NCI-H146 treated with DMSO at 0.1 percent for 48 hours (cell line): ENCODE measurements at regions not wholly inside any gene's neighbourhood (a gene's known extent, or its start where the extent isn't known, plus 50 kb on each side); places are given as distances from the start of the nearest gene placed in this dataset.

ENCODE experiments used
- DNase-seq: peaks from one replicate; lab custom pipeline; 2025; ENCODE audit not compliant: unreplicated experiment; lab: John Stamatoyannopoulos, UW

DNA sequence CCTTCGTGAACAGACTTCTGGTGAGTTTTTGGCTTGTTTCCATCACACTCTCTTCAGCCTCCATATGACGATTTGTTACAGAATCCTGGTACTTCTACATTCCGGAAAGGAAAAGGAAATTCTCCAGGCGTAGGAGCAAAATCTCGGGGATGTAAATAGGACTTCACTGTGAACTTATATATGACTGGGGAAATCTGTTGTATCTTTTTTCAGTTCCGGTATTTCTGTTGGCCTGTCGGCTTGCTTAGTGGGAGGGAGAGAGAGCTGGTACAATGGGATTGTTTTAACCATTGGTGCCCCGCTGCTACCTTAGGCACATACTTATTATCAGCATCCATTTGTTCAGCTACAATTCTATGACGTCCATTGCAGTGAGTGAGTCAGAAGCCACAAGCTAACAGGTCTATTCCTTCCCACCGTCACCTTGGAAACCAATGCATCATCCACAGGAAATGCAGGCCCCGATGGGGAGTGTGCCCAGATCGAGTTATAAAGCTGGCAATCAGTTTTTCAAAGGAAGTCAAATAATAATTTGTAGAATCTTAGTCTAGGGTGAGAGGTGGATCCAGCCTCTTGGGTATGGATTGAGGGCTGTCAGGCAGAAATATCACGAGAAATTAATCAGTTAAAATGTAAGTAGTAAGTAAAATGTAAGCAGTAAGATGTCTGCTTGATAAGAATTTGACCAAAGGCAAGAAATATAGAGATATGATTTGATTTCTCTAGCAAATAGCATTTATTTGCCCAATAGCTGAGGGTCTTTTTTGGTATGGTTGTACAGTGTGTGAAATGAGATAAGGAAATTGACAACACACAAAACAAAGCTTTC is 92.0 kb upstream of the MKLN1 start:
- peak; percentile 83 for DNase-seq

DNA sequence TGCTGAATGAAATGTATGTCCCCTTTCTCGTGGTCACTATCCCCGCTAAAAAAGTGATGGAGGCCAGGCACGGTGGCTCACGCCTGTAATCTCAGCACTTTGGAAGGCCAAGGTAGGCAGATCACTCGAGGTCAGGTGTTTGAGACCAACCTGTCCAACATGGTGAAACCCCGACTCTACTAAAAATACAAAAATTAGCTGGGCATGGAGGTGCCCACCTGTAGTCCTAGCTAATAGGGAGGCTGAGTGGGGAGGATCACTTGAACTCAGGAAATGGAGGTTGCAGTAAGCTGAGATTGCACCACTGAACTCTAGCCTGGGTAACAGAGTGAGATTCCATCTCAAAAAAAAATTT is 91.4 kb upstream of the MKLN1 start:
- DNase-seq = no peak

DNA sequence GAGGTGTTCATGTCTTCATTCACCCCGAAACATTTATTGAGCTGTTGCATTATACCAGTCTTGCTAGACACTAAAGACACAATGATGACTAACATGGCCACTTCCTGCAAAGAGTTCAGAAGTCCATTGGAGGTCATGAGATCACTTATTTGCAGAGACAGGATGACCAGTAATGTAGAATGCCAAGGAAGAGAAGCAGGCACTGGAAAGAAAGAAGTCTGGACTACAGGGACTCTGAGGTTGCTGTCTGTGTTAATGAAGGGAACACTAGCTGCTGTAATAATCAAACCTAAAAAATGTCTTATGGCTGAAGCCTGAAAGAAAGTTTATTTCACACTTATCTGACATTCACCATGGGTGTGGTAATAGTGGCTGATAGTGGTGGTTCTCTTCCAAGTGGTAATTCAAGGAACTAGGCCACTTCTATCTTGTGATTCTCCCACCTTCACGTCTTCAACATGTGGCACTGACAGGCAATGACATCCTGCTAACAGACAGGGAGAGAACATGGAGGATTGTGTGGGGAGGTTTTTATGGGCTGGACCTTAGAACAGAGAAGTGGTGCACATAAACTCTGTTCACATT is 89.2 kb upstream of the MKLN1 start:
- DNase-seq = no peak

DNA sequence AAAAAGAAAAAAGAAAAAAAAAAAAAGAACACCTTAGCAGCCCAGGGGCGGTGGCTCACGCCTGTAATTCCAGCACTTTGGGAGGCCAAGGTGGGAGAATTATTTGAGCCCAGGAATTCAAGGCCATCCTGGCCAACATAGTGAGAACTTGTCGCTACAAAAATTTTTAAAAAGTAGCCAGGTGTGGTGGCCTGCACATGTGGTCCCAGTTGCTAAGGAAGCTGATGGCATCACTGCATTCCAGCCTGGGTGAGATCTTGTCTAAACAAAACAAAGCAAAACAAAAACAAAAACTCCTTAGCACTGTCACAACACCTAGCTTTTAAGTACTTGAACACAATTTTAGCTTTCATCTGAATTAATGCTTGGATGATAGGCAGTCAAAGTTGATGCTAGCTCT is 86.3 kb upstream of the MKLN1 start:
- DNase-seq = no peak

DNA sequence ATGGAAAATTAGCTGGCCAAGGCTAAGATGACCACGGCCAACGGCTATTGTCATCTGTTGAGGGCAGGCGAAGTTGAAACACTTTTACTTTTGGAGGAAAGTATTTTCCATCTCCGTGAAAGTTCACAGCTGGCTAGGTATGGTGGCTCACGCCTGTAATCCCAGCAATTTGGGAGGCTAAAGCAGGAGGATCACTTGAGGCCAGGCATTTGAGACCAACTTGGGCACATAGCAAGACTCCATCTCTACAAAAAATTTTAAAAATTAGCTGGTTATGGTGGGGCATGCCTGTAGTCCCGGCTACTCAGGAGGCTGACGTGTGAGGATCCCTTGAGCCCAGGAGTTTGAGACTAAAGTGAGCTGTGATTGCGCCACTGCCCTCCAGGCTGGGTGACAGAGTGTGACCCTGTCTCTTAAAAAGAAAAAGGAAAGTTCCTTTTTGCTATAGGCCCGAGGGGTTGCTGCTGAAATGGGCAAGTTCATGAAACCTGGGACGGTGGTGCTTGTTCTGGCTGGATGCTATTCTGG is 85.5 kb upstream of the MKLN1 start:
- no peak for DNase-seq

DNA sequence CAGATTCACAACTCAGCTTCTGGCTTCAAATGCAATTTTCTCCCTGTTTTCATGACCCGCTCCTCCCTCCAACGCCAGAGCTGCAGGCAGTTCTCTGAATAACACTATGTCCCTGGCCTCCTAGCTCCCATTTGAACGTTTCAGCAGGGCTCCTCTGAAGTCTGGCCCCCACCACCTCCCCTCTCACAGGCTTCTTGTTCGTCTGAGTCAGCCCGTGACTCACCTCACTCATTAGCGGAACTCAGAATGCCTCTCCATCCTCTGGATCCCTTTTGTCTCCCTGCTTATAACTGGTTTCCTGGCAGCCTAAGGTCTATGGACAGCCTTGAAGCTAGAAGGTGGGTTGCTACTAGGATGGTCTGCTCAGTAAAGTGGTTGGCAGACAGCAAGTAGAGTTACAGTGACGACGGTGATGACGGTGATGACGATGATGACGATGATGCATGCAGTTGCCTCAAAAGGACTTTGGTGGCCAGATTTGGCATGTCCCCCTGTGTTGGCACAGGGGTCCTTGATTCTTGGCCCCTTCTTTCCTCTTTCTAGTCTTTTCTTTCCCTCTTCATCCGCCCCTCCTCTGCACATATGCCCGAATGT is 83.3 kb upstream of the MKLN1 start:
- no peak for DNase-seq

DNA sequence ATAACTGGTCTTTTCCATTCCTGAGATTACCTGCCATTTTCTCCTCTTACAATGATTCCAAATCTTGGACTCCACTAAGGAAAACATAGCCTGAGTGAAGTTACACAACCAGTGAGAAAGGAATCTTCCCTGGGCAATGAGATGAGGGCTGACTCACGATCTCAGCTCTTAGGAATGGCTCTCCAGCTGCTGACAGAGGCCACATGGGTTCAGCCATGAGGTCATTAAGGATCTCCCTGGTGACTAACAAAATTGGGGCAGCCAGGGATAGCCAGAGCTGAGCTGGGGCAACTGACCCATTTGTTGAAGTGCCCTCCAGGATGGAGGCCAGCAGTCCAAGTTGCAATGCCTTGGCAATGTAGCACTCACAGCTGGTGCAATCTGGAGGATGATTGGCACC is 78.7 kb upstream of the MKLN1 start:
- no peak for DNase-seq

DNA sequence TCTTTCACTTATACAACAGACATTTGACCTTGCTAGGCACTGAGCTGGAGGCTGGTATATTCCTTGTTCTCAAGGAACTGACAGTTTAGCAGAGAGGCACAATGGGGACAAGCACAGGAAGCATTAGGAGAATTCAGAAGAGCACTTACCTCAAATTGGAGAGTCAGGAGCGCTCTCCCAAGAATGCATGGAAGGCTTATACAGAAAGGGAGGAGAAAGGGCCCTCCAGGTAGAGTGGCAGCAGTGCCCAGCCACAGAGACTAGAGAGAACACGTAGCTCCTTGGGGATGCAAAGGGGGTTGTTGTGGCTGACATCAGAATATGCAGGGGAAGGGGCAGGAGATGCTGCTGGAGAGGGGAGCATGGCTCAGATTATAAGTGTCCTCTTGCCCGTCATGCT is 78.2 kb upstream of the MKLN1 start:
- no peak for DNase-seq

DNA sequence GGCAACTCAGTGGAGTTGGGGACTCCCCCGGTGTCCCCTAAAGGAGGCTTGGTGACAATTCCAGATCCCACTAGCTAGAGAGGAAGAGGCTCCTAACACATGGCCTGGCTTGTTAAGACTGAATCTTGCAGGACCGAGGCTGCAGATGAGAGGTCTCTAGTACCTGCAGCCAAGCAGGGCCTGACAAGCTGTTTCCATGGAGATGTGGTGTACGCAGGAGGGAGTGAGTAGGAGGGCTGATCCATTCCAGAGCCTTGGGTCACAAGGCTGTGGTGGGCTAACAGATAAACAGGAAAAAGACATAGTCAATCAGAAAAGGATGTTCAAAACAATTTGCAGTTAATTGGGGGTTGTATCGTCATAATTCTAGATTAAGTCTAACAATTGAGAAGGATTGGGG is 77.3 kb upstream of the MKLN1 start:
- peak; percentile 31 for DNase-seq

DNA sequence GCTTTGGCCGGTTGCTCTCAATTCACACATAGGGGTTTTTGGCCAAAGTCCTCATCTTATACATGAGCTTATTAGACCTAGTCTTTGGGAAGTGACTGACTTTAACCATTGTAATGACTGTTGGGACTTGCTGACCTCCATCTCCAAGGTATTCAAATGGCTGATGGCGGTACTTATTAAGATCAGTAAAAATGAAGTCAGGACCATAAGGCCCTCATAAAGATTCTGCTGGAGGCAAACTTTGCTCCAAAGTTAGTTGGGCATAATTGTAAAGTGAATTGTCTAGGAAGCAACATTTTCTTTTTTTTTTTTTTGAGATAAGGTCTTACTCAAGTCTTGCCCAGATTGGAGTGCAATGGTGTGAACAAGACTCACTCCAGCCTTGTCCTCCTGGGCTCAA is 76.3 kb upstream of the MKLN1 start:
- DNase-seq = no peak

DNA sequence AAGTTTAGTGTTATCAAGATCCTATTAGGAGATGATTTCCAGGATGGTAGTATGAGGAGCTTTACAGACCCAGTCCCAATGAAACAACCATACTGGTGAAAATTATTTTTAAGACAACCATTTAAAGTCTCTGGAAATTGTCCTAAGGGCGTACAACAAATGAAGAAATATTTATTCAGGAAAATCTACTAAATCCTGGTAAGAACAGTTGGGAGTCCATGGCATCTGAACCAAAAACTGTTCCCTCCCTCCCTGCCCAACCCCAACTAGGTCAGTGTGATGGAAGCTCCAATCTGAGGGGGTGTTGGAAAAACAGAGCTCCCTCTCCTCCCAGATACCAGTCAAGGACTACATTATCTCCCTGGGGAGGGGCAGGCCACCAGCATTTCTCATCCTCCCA is 74.7 kb upstream of the MKLN1 start:
- DNase-seq = no peak

DNA sequence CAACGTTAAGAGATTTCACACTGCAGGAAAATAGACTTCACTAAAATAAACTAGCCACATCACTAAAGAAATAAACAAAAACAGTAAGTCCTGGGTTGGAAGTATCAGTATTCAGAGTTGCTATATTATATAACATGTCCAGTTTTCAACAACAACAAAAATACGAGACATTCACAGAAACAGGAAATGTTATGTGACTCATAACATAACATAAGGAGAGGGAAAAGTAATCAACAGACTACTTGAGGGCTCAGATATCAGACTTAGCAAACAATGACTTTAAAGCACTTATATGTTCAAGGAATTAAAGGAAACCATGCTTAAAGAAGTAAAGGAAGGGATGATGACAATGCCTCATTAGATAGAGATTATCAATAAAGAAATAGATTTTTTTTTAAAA is 73.5 kb upstream of the MKLN1 start:
- DNase-seq = no peak

DNA sequence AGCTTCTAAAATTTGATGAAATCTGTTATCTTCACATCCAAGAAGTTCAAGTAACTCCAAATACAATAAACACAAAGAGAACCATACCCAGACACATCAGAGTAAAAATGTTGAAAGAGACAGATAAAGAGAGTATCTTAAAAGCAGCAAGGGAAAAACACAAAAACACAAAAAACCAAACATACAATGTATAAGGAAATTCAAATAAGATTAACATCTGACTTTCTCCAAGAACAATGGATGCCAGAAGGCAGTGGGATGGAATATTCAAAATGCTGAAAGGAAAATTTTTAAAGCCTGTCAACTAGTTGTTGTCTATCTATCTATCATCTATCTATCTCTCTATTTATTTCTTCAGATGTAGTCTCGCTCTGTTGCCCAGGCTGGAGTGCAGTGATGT is 72.4 kb upstream of the MKLN1 start:
- no peak for DNase-seq

DNA sequence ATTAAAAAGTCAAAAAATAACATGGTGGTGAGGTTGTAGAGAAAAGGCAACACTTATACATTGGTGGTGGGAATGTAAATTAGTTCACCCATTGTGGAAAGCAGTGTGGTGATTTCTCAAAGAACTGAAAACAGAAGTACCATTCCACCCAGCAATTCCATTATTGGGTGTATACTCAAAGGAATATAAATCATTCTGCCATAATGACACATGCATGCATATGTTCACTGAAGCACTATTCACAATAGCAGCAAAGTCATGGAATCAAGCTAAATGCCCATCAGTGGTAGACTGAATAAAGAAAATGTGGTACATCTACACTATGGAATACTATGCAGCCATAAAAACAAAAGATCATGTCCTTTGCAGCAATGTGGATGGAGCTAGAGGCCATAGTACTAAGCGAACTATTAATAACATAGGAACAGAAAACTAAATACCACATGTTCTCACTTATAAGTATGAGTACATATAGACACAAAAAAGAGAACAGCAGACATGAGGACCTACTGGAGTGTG is 66.1 kb upstream of the MKLN1 start:
- DNase-seq = no peak

DNA sequence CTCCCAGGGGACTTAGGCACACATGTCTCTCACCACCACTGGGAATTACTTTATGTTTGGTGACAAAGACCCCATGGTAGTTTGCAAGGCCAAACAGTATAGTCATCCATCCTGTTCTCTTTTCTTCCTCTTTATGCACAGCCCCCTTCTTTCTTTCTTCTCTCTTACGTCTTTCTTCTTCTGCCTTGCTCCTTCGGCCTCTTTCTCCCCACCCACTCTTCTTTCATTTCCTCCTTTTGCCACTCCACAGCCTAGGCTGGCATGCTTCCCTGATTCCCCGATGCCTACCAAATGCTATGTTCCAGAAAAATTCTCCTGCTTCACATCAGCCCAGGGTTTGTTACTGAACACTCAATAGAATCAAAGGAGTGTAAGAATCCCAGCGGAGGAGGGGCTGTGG is 62.4 kb upstream of the MKLN1 start:
- no peak for DNase-seq

DNA sequence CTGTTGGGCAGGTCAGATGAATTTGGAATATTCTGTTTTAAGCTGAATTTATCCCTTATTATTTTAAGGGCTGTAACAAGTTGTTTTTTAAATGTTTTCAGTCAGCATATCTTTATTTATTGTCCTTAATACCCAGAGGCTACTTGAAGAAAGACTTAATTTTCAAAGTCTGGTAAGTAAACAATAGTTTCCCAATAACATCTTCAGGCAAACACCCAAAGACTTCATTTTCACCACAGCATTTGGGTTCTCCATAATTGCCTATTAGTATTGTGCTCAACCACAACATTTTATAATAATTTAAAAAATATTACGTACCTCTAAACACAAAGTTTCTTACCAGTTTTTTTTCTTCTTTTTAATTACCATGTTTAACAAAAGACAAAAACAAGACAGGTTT is 60.0 kb upstream of the MKLN1 start:
- no peak for DNase-seq

DNA sequence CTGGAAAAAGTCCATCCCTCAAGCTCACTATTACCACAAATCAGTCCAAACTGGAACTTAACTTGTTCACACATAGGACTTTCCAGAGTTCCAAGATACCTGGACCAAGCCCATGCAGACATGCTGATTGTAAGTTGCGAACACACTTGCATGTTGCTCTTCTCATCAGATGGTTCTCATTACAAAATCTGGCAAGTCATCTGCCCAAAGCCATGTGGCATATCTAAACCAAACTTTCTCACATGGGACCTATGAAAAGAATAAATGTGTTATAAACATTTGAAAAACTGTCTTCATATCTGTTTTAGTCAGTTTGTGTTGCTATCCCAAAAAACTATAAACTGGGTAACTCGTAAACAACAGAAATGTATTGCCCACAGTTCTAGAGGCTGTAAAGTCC is 58.8 kb upstream of the MKLN1 start:
- DNase-seq = no peak

DNA sequence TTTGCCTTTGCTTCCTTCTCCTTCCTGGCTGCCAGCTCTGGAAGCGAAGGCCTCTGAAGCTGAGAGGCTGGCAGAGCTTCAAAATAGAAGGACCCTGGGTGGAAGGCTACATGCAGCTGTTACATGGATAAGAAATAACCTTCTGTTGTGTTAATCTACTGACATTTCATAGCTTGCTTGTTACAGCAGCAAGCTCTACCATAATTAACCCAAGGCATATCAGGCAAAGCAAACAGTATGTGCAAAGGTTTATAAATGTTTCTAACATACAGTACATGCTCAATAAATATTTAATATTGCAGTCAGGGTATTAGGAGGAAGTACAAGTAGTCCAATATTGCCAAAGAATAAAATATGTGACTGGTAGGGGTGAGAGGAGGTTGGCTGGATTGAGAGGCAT is 55.6 kb upstream of the MKLN1 start:
- no peak for DNase-seq

DNA sequence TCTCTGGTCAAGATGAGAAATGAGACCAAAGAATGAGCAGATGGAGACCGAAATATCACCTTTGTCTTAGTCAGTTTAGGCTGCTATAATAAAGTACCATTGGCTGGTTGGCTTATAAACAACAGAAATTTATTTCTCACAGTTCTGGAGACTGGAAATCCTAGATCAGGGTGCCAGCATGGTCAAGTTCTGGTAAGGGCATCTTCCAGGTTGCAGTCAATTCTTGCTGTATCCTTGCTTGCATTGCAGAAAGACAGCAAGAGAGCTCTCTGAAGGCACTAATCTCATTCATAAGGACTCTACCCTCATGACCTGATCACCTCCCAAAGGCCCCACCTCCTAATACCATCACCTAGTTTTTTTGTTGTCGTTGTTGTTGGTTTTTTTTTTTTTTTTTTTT is 52.7 kb upstream of the MKLN1 start:
- no peak for DNase-seq

DNA sequence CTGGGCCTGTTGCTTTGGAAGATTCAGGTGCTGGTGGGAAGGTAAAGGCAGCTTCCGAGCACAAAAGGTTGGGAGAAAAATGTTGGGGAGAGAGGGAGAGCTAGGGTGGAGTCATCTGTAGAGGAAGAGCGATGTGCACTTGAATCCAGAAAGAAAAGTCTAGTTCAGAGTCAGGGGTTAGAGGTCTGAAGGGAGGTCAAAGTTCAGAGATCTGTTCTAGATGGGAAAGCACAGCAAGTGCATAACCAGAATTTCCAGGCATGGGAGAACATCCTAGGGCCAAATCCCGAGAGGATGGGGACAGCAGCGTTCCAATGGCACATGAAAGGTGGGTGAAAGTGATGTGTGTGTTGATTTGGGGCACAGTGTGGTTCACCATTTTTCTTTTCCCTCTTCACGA is 51.5 kb upstream of the MKLN1 start:
- no peak for DNase-seq

DNA sequence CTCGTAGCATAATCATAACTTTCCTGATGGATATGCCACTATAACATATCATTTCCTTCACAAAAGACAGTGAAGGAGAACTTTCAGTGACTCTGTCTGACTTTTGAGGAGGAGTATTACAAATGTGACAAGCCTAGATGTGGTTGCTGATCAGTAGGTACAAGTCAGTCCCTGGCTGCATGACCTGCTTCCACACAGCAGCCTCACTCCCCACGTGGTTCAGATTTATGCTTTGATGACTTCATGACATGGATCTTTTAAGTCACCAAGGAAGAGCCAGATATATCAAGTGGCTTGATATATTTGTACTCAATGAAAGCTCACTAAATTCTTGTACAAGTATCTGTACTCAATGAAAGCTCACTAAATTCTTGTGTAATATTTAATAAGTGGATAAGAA is 50.9 kb upstream of the MKLN1 start:
- DNase-seq = no peak
